ENCODE measurements at regions not wholly inside any gene's neighbourhood (a gene's known extent, or its start where the extent isn't known, plus 50 kb on each side); places are given as distances from the start of the nearest gene placed in this dataset.

GRCh38 chr7:136117539-136117938, 140.4 kb upstream of the MTPN start:
- WGBS (ENCODE audit: insufficient coverage): 94% methylated on average over 5 of the region's 7 CpGs
- intact Hi-C loops (cut with micrococcal nuclease): no loop called here
- H3K27me3 Mint-ChIP-seq: no peaks in the 10 kb centered on the region
- H3K27ac Mint-ChIP-seq: no peak overlapping the region
- peaks cover 0 to 7% (median 0%) of the 10 kb centered on the region in 3 donors for H3K9me3 ChIP-seq (ENCODE audit: control extremely low read depth in 1 of 3, control insufficient read depth in 2 of 3, insufficient read depth in 1 of 3, low read length in 2 of 3)
- no peak overlapping the region for H3K9ac ChIP-seq (ENCODE audit: low read length)
- no peak overlapping the region for H3K4me3 Mint-ChIP-seq
- H3K4me1 Mint-ChIP-seq: peaks cover 5% of the 10 kb centered on the region
- DNase-seq (no peak), ATAC-seq (ENCODE audit: low read depth) (no peak)
- H3K27me3 ChIP-seq (replicated peaks in 1 of 4; ENCODE audit: control extremely low read depth in 1 of 4, control insufficient read depth in 3 of 4, insufficient read depth in 4 of 4, low read length in 3 of 4): no peaks in the 10 kb centered on the region
- no peaks in the 10 kb centered on the region for H3K9me3 Mint-ChIP-seq (ENCODE audit: insufficient read depth)
- TF ChIP-seq, protein P1, sequence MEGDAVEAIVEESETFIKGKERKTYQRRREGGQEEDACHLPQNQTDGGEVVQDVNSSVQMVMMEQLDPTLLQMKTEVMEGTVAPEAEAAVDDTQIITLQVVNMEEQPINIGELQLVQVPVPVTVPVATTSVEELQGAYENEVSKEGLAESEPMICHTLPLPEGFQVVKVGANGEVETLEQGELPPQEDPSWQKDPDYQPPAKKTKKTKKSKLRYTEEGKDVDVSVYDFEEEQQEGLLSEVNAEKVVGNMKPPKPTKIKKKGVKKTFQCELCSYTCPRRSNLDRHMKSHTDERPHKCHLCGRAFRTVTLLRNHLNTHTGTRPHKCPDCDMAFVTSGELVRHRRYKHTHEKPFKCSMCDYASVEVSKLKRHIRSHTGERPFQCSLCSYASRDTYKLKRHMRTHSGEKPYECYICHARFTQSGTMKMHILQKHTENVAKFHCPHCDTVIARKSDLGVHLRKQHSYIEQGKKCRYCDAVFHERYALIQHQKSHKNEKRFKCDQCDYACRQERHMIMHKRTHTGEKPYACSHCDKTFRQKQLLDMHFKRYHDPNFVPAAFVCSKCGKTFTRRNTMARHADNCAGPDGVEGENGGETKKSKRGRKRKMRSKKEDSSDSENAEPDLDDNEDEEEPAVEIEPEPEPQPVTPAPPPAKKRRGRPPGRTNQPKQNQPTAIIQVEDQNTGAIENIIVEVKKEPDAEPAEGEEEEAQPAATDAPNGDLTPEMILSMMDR (IDR thresholded peaks at IDR 0.05): no peak
- TF ChIP-seq EZH2 (IDR thresholded peaks at IDR 0.05; ENCODE audit: borderline replicate concordance, insufficient read depth, low read depth, low read length, poor library complexity, severe bottlenecking): no peak
- H3K4me1 ChIP-seq (ENCODE audit: control insufficient read depth in 2 of 2, insufficient read depth in 2 of 2, low read length in 2 of 2): no peaks in the 10 kb centered on the region
- no peaks in the 10 kb centered on the region for H3K79me2 ChIP-seq (ENCODE audit: control insufficient read depth, insufficient read depth, low read length)
- no peak overlapping the region for H3K27ac ChIP-seq (ENCODE audit: low read length in 2 of 2)
- H3K4me3 ChIP-seq (ENCODE audit: control extremely low read depth in 1 of 5, extremely low read depth in 1 of 5, insufficient read depth in 1 of 5, low read depth in 2 of 5, low read length in 4 of 5): no peak overlapping the region
- H4K20me1 ChIP-seq (ENCODE audit: control insufficient read depth, insufficient read depth, low read length, poor library complexity, severe bottlenecking): no peaks in the 10 kb centered on the region
- H2AFZ ChIP-seq (ENCODE audit: insufficient read depth, low read depth, low read length, poor library complexity, severe bottlenecking): no peak overlapping the region
- ChIA-PET POLR2A (no interaction called here), CTCF (no interaction called here)
- no peak overlapping the region for H3K4me2 ChIP-seq (replicated peaks; ENCODE audit: low read depth, low read length, poor library complexity, severe bottlenecking)
- H3K36me3 ChIP-seq (replicated peaks in 1 of 2; ENCODE audit: control extremely low read depth in 1 of 2, control insufficient read depth in 1 of 2, extremely low read depth in 1 of 2, insufficient read depth in 2 of 2, low read length in 1 of 2): no peaks in the 10 kb centered on the region

DNA sequence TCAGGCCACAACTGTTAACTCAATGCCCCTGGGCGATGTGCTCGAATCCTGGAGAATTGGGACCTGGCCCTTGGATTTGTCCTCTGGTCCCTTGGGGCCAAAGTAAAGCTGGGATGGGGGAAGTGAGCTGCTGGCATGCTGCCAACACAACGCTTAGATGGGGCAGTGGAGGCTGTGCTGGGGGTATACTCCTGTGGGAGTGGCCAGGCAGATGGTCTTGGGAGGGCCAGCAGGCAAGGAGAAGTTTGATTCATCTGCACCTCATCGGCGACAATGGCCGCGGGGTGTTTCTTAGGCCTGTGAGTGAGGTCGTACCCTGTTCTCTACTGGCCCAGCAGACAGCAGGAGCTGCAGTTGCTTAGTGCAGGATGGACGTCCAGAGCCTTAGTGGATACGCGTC, 139.0 kb upstream of the MTPN start:
- POLR2A ChIA-PET: no interaction called here
- 93% methylated on average over 11 of the region's 11 CpGs for WGBS (ENCODE audit: insufficient coverage)
- Histone ChIP-seq H3K4me1 (ENCODE audit: control insufficient read depth in 2 of 2, insufficient read depth in 2 of 2, low read length in 2 of 2) (no peaks in the 10 kb centered on the region), H3K4me2 (replicated peaks; ENCODE audit: low read depth, low read length, poor library complexity, severe bottlenecking) (no peak overlapping the region), H3K9ac (ENCODE audit: low read length) (no peak overlapping the region), H3K27ac (ENCODE audit: low read length in 2 of 2) (no peak overlapping the region), H3K36me3 (replicated peaks in 1 of 2; ENCODE audit: control extremely low read depth in 1 of 2, control insufficient read depth in 1 of 2, extremely low read depth in 1 of 2, insufficient read depth in 2 of 2, low read length in 1 of 2) (no peaks in the 10 kb centered on the region), H3K9me3 (ENCODE audit: control extremely low read depth in 1 of 3, control insufficient read depth in 2 of 3, insufficient read depth in 1 of 3, low read length in 2 of 3) (peaks cover 0 to 7% (median 0%) of the 10 kb centered on the region in 3 donors), H3K27me3 (replicated peaks in 1 of 4; ENCODE audit: control extremely low read depth in 1 of 4, control insufficient read depth in 3 of 4, insufficient read depth in 4 of 4, low read length in 3 of 4) (no peaks in the 10 kb centered on the region), H4K20me1 (ENCODE audit: control insufficient read depth, insufficient read depth, low read length, poor library complexity, severe bottlenecking) (no peaks in the 10 kb centered on the region), H3K79me2 (ENCODE audit: control insufficient read depth, insufficient read depth, low read length) (no peaks in the 10 kb centered on the region), H3K4me3 (ENCODE audit: control extremely low read depth in 1 of 5, extremely low read depth in 1 of 5, insufficient read depth in 1 of 5, low read depth in 2 of 5, low read length in 4 of 5) (no peak overlapping the region), H2AFZ (ENCODE audit: insufficient read depth, low read depth, low read length, poor library complexity, severe bottlenecking) (no peak overlapping the region)
- CTCF ChIA-PET: interaction anchor here (1.5 kb wide), 2 partner anchors 9 to 23 kb away, joined by 4 read pairs; no protein-coding TSS in a partner anchor
- Mint-ChIP-seq H3K4me1 (peaks cover 5% of the 10 kb centered on the region), H3K27me3 (no peaks in the 10 kb centered on the region), H3K27ac (no peak overlapping the region), H3K9me3 (ENCODE audit: insufficient read depth) (no peaks in the 10 kb centered on the region), H3K4me3 (no peak overlapping the region)
- no peak for ATAC-seq (ENCODE audit: low read depth)
- intact Hi-C loops (cut with micrococcal nuclease): no loop called here
- no peak for DNase-seq
- TF ChIP-seq, protein P1 (IDR thresholded peaks at IDR 0.05): no peak
- no peak for TF ChIP-seq EZH2 (IDR thresholded peaks at IDR 0.05; ENCODE audit: borderline replicate concordance, insufficient read depth, low read depth, low read length, poor library complexity, severe bottlenecking)

Data from B cell (primary cell).